PC-3 (cell line): ENCODE measurements at regions not wholly inside any gene's neighbourhood (a gene's known extent, or its start where the extent isn't known, plus 50 kb on each side); places are given as distances from the start of the nearest gene placed in this dataset.
A peak's percentile ranks its signal among the peaks of the same experiment; 100 is the strongest.

ENCODE experiments used
- ATAC-seq: fragments of 200-7000 bp; cut with Tn5 transposase; 2 replicates; pipeline ENCODE4 v1.9.1; 2020; ENCODE audit warnings: mild to moderate bottlenecking, moderate library complexity
- BruUV-seq: library from RNA; stranded (reverse); fragments of 400-500 nt; replicated peaks from 2 replicates; lab custom pipeline; 2021; lab: Mats Ljungman, UMichigan
- CTCF ChIA-PET: fragments of 300-600 bp; sonication (Branson Sonifier 250); formaldehyde crosslinking; loops from one replicate; lab custom pipeline; 2022; ENCODE audit warnings: antibody characterized with exemption; lab: Charles Lee
- POLR2A ChIA-PET: fragments of 300-600 bp; sonication (Branson Sonifier 250); formaldehyde crosslinking; loops from one replicate; lab custom pipeline; 2022; ENCODE audit warnings: antibody characterized with exemption; ENCODE audit not compliant: unreplicated experiment; lab: Charles Lee
- DNase-seq: peaks from one replicate; pipeline ENCODE4 v3.0.0-alpha.2; 2015
- H2AFZ ChIP-seq: fragments of 300-600 bp; sonication (generic); 2 replicates; pipeline ENCODE4 v1.6.0; 2016; ENCODE audit warnings: antibody characterized with exemption, low read length
- H3F3A ChIP-seq: fragments of 300-600 bp; sonication (generic); one replicate; pipeline ENCODE4 v1.6.0; 2017; ENCODE audit warnings: antibody characterized with exemption, low read length, control low read depth, mild to moderate bottlenecking; ENCODE audit not compliant: unreplicated experiment
- H3K27ac ChIP-seq: fragments of 300-600 bp; sonication (generic); 2 replicates; pipeline ENCODE4 v1.5.1; 2016; ENCODE audit warnings: mild to moderate bottlenecking, low read length
- H3K27me3 ChIP-seq: fragments of 300-600 bp; sonication (generic); 2 replicates; pipeline ENCODE4 v1.6.1; 2016; ENCODE audit warnings: low read length, mixed read lengths
- H3K36me3 ChIP-seq: fragments of 300-600 bp; sonication (generic); 2 replicates; pipeline ENCODE4 v1.6.1; 2016; ENCODE audit warnings: low read depth, mixed run types, low read length, mixed read lengths
- H3K4me1 ChIP-seq: fragments of 300-600 bp; sonication (generic); 2 replicates; pipeline ENCODE4 v1.5.1; 2016; ENCODE audit warnings: low read length; ENCODE audit not compliant: insufficient read depth
- H3K4me2 ChIP-seq: fragments of 300-600 bp; sonication (generic); 2 replicates; pipeline ENCODE4 v1.6.0; 2016; ENCODE audit warnings: low read length
- H3K4me3 ChIP-seq: fragments of 300-600 bp; sonication (generic); 2 replicates; pipeline ENCODE4 v1.5.1; 2016; ENCODE audit warnings: mild to moderate bottlenecking, low read length, mixed read lengths
- H3K79me2 ChIP-seq: fragments of 300-600 bp; sonication (generic); 2 replicates; pipeline ENCODE4 v1.6.1; 2017; ENCODE audit warnings: low read length, mixed read lengths
- H3K9ac ChIP-seq: fragments of 300-600 bp; sonication (generic); 2 replicates; pipeline ENCODE4 v1.6.0; 2016; ENCODE audit warnings: mild to moderate bottlenecking, low read length
- H3K9me2 ChIP-seq: fragments of 300-600 bp; sonication (generic); replicated peaks from 2 replicates; pipeline ENCODE4 v1.6.1; 2016; ENCODE audit warnings: mixed run types, low read length, mixed read lengths
- H3K9me3 ChIP-seq: fragments of 300-600 bp; sonication (generic); 2 replicates; pipeline ENCODE4 v1.6.1; 2016; ENCODE audit warnings: low read length, mixed read lengths
- H4K20me1 ChIP-seq: fragments of 300-600 bp; sonication (generic); 2 replicates; pipeline ENCODE4 v1.6.1; 2016; ENCODE audit warnings: low read length, mixed read lengths
- CTCF ChIP-seq: fragments of 300-600 bp; sonication (generic); conservative IDR thresholded peaks from 2 replicates; pipeline ENCODE4 v1.5.1; 2017; ENCODE audit warnings: antibody characterized with exemption, low read depth, mild to moderate bottlenecking, low read length
- EZH2 ChIP-seq: fragments of 300-600 bp; sonication (generic); IDR thresholded peaks from one replicate; pipeline ENCODE4 v1.6.1; 2017; ENCODE audit warnings: antibody characterized with exemption, mild to moderate bottlenecking, low read length; ENCODE audit not compliant: unreplicated experiment
- EZH2phosphoT487 ChIP-seq: fragments of 300-600 bp; sonication (generic); IDR thresholded peaks from 2 replicates; pipeline ENCODE4 v1.6.1; 2018; ENCODE audit warnings: mild to moderate bottlenecking, antibody characterized with exemption, low read length, borderline replicate concordance
- intact Hi-C: fragments of 100-400 bp; cut with micrococcal nuclease; formaldehyde crosslinking; loops from 2 replicates; pipeline ENCODE4 v1.9.0; 2023

GRCh38 chr7:10703981-10704380, 269.7 kb upstream of the PHF14 start:
- no TSS peak for BruUV-seq
- Histone ChIP-seq H3K4me1 (no peaks in the 10 kb centered on the region), H2AFZ (no peak overlapping the region), H3K9me3 (no peaks in the 10 kb centered on the region), H3K4me2 (no peak overlapping the region), H3K9me2 (no peaks in the 10 kb centered on the region), H3K79me2 (no peaks in the 10 kb centered on the region), H3K27ac (no peak overlapping the region), H3F3A (no peaks in the 10 kb centered on the region), H3K9ac (no peak overlapping the region), H4K20me1 (no peaks in the 10 kb centered on the region), H3K36me3 (no peaks in the 10 kb centered on the region), H3K27me3 (no peaks in the 10 kb centered on the region), H3K4me3 (no peak overlapping the region)
- no peak for ATAC-seq
- intact Hi-C loops, result loop anchor here (10.0 kb wide), 1 partner anchor 269 kb away; no protein-coding TSS in a partner anchor
- TF ChIP-seq EZH2phosphoT487 (no peak), EZH2 (no peak), CTCF (no peak)
- ChIA-PET POLR2A (no interaction called here), CTCF (no interaction called here)
- peak; percentile 3 for DNase-seq

GRCh38 chr7:10704653-10705052, 269.0 kb upstream of the PHF14 start:
- Histone ChIP-seq H3F3A (no peaks in the 10 kb centered on the region), H3K36me3 (no peaks in the 10 kb centered on the region), H3K4me3 (no peak overlapping the region), H3K4me2 (no peak overlapping the region), H3K27me3 (no peaks in the 10 kb centered on the region), H3K79me2 (no peaks in the 10 kb centered on the region), H4K20me1 (no peaks in the 10 kb centered on the region), H3K9me3 (no peaks in the 10 kb centered on the region), H3K9me2 (no peaks in the 10 kb centered on the region), H3K27ac (no peak overlapping the region), H3K9ac (no peak overlapping the region), H2AFZ (no peak overlapping the region), H3K4me1 (no peaks in the 10 kb centered on the region)
- POLR2A ChIA-PET, result no interaction called here
- no TSS peak for BruUV-seq
- ATAC-seq (no peak), DNase-seq (no peak)
- intact Hi-C loops, result loop anchor here (10.0 kb wide), 1 partner anchor 270 kb away; no protein-coding TSS in a partner anchor
- CTCF ChIA-PET, result no interaction called here
- TF ChIP-seq EZH2 (no peak), EZH2phosphoT487 (no peak), CTCF (no peak)

- intact Hi-C loops, result loop anchor here (10.0 kb wide), 1 partner anchor 272 kb away; no protein-coding TSS in a partner anchor
- H2AFZ ChIP-seq, result no peak overlapping the region
- CTCF ChIA-PET, result no interaction called here
- H3K27me3 ChIP-seq, result no peaks in the 10 kb centered on the region
- H3K9ac ChIP-seq, result no peak overlapping the region
- H3F3A ChIP-seq, result no peaks in the 10 kb centered on the region
- POLR2A ChIA-PET, result no interaction called here
- no peaks in the 10 kb centered on the region for H4K20me1 ChIP-seq
- no peaks in the 10 kb centered on the region for H3K9me3 ChIP-seq
- no peaks in the 10 kb centered on the region for H3K79me2 ChIP-seq
- no peak overlapping the region for H3K27ac ChIP-seq
- DNase-seq (no peak), ATAC-seq (no peak)
- TF ChIP-seq EZH2phosphoT487, result no peak
- TF ChIP-seq CTCF, result no peak
- no peak for TF ChIP-seq EZH2
- no peak overlapping the region for H3K4me3 ChIP-seq
- no peaks in the 10 kb centered on the region for H3K9me2 ChIP-seq
- no TSS peak for BruUV-seq
- H3K36me3 ChIP-seq, result no peaks in the 10 kb centered on the region
- H3K4me2 ChIP-seq, result no peak overlapping the region
- no peaks in the 10 kb centered on the region for H3K4me1 ChIP-seq
These were observed 266.7 kb upstream of the PHF14 start for GRCh38 chr7:10706875-10707493.
